DMS153 (cell line): ENCODE measurements at regions not wholly inside any gene's neighbourhood (a gene's known extent, or its start where the extent isn't known, plus 50 kb on each side); places are given as distances from the start of the nearest gene placed in this dataset.
A peak's percentile ranks its signal among the peaks of the same experiment; 100 is the strongest.

ENCODE experiments used
- DNase-seq: peaks from one replicate; lab custom pipeline; 2025; lab: John Stamatoyannopoulos, UW

DNA sequence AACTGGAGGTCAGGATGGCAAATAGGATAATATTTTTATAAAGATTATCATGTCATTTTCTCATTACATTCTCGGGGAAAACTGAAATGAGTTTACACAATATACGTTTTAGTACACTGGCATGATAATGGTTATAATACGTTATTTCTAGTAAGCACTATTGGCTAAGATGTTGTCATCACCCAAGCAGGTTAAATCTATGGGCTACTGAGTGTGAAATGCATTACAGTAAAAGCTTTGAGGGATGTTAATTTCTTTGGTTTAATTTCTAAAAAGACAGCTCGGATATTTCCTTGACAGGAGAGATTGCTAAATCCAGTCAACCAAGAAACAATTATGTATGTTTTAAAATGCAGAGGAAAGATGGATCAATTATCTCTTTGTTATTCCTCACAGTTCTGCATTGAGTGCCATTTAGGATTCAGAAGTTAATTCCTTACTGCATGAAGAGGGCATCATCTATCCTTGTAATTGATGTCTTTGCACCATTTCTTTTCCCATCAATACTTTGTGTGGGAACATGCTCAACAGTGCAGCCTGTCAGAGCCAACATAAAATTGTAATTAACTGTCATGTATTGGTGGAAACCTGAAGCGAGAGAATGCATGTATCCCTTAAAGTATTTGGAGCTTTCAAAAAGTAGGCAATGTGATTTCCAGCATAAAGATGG lies 222.4 kb upstream of the ZP4 start:
- DNase-seq = no peak

DNA sequence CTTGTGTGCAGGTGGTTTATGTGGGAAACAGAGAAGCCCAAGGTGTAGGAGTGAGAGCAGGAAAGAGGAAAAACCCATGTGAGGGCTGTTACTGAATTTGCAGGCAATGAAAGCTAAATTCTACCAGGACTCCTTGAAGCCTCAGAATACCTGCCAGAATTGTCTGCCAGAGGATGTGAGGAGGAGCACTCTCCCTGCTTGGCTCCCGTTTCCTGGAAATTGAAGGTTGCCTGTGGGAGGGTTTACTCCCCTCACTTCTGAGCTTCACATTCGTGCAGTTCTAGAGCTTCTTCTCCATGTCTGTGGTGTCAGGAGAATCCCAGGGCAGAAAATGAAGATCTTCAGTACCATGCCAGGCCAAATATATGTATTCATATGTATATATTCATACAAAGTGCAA lies 220.8 kb upstream of the ZP4 start:
- no peak for DNase-seq

DNA sequence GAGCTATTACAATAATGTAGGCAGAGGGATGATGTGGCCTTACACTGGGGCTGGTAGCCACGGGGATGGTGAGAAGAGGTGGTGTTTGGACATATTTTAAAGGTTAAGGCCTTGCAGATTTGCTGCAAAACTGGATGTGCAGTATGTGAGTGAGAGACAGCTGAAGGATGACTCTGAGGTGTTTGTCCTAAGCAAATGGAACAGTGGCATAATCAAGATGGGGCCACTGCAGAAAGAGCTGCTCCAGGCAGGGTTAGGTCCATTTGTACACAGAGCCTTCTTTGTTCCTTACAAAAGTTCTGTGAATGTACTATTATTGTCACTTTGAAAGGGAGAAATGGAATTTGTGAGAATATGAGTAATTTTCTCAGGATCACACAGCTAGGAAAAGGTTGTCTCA lies 220.4 kb upstream of the ZP4 start:
- no peak for DNase-seq

GRCh38 chr1:238108417-238108816 lies 217.7 kb upstream of the ZP4 start:
- DNase-seq = no peak

GRCh38 chr1:238107322-238107721 lies 216.6 kb upstream of the ZP4 start:
- no peak for DNase-seq

GRCh38 chr1:238104752-238105151 lies 214.0 kb upstream of the ZP4 start:
- no peak for DNase-seq

DNA sequence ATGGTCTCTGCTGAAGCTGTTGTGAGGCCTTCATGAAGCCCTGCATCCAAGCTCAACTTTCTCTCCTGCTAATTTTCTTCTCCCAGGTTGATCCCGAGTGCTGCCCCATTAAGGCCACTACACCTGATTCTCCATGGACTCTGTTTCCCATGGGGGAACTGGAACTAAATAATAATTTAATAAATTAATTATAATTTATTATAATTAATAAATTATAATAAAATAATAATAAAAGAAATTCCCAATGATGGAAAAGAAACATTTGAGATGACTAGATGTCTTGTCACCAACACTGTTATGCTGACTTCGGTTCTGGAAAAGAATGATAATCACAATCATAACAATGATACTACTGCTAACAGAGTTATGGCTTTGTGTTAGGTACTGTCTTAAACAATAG lies 211.2 kb upstream of the ZP4 start:
- DNase-seq = no peak

DNA sequence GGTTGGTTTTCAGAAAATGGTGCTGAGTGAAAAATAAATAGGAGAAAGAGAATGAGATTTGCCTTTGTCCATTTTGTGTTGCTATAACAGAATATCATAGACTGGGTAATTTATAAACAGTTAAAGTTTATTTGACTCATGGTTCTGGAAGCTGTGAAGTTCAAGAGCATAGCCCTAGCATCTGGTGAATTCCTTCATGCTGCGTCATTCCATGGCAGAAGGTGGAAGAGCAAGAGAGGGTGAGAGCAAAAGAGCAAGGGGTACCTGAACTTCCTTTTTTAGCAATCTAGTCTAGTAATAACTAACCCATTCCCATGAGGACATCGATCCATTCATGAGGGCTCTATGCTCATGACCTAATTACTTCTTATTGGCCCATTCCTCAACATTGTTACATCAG lies 209.1 kb upstream of the ZP4 start:
- no peak for DNase-seq

DNA sequence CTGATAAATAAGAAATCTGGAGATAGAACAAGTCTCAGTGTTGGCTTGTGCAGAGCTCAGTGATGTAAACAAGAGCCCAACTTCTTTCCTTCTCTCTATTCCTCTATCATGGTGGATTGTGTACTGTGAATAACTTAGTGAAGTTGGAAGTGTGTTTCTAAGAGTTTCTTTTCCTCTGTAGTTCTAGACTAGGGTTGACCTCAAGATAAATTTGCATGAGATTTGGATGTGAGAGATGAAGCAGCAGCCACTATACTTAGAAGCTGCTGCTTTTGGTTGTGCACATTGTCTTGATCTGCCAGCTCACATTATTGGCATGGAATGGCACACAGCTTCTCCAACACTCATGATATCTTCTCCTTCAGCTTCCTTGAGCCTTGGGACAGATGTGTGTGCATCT lies 198.9 kb upstream of the ZP4 start:
- DNase-seq = no peak

- peak; percentile 82 for DNase-seq
Measured at GRCh38 chr1:238088560-238089290, 198.0 kb upstream of the ZP4 start.

- DNase-seq = no peak
Measured at GRCh38 chr1:238073991-238074390, 183.3 kb upstream of the ZP4 start.

- DNase-seq = no peak
Measured at GRCh38 chr1:238071061-238071460, 180.3 kb upstream of the ZP4 start.

- DNase-seq = no peak
Measured at GRCh38 chr1:238063454-238063853, 172.7 kb upstream of the ZP4 start.

GRCh38 chr1:238061967-238062613 lies 171.4 kb upstream of the ZP4 start:
- DNase-seq = no peak

GRCh38 chr1:238060061-238060460 lies 169.3 kb upstream of the ZP4 start:
- no peak for DNase-seq

- peak; percentile 31 for DNase-seq
Measured at GRCh38 chr1:238052496-238053266, 162.0 kb upstream of the ZP4 start.

DNA sequence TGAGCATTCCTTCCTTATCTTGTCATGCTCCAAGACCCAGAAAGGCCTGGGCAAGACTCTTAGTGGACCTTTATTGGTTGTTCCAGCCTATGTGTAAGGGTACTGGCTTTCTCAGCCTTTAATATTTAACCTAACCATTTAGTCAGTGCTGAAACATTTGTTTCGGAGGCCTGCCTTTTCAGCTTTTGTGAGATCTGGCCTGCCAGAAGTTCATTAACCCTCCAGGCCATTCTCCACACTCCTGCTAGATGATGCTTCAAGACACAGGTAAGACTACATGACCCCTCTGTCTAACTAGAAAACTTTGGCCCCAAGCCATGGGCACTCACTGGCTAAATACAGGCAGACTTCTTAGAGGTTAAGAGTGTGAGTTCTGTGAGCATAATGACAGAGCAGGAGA lies 138.4 kb upstream of the ZP4 start:
- DNase-seq = no peak

- DNase-seq = no peak
Measured at GRCh38 chr1:238027366-238027765, 136.6 kb upstream of the ZP4 start.

DNA sequence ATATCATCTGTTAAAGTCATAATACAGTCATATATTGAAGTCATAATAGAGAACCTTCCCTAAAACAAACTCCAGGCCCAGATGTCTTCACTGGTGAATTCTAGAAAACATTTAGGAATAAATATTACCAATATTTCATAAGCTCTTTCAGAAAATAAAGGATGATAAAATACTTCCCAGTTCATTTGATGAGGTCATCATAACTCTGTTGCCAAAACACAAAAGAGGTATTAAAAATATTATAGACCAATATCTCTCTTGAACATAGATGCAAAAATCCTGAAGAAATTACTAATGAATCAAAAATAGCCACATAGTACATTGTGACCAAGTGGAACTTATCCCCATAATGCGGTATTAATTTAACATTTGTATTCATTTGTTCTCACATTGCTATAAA lies 132.4 kb upstream of the ZP4 start:
- DNase-seq = no peak

DNA sequence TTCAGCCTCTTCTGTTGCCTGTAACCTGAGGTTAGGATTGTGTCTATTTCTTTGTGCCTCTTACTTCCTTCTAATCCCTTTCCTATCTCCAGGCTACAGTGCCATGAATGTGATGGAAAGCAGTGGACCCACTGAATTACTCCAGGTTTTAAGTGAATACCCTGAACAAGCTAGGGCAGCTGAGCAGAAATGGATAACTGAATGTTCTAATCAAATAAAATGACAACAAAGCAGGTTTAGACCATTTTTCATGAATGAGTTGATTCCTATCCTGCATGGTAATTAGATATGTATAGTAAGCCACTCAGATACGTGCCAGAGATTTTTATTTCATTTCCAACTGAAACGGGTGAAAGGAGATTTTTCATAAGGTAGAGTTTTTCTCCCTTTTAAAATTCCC lies 127.5 kb upstream of the ZP4 start:
- DNase-seq = no peak

- DNase-seq = no peak
Measured at GRCh38 chr1:238006779-238007178, 116.1 kb upstream of the ZP4 start.

DNA sequence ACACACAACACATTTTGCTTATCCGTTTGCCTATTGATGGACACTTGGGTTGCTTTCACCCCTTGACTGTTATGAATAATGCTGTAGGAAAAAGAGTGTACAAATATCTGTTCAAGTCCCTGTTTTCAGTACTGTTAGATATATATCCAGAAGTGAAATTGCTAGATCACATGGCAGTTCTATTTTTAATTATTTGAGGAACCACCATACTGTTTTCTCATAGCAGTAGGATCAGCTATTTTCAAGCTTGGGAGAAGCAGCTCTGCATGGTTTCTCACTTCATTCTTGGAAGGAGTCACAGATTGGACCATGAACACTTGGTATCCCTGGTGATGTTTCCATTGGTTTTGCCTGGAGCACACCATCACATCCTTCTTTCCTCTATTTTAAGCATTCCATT lies 114.4 kb upstream of the ZP4 start:
- DNase-seq = no peak

DNA sequence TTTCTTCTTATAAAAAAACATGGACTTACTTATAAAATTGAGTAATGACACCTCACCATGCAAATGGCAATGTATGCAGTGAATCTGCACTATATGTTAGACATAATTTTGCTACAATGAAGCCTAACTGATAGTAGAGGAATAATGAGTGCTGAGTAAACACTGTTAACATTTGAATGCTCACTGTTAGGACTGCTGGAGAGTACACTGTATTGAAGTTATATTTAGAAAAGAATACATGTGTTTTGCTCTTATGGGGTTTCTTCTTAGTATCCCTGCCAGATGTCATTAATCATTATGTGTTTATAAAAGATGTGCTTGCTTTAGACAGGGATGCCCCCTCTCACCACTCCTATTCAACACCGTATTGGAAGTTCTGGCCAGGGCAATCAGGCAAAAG lies 111.1 kb upstream of the ZP4 start:
- DNase-seq = peak; percentile 28
